CD14-positive monocyte (primary cell): ENCODE measurements at regions not wholly inside any gene's neighbourhood (a gene's known extent, or its start where the extent isn't known, plus 50 kb on each side); places are given as distances from the start of the nearest gene placed in this dataset.

Experiments
- DNase-seq, 3 donors: peaks; one replicate each; pipeline ENCODE4 v3.0.0-alpha.2; 2011 to 2022
- H2AFZ ChIP-seq: 2 replicates; pipeline ENCODE4 v1.6.0; 2012; ENCODE audit warnings: mild to moderate bottlenecking, low read depth, low read length, inconsistent platforms; ENCODE audit not compliant: insufficient read depth, poor library complexity, severe bottlenecking
- H3K27ac ChIP-seq, 2 donors: 1 replicate in 1 of 2; 2 replicates in 1 of 2; pipeline ENCODE4 v1.5.1; 2012 to 2013; ENCODE audit warnings: low read length in 2 of 2, control low read depth in 1 of 2, inconsistent platforms in 1 of 2, low read depth in 1 of 2, mild to moderate bottlenecking in 1 of 2
- H3K27me3 ChIP-seq, 2 donors: one replicate each; pipeline versions ENCODE4 v1.6.0 to v1.6.1; 2011 to 2013; ENCODE audit warnings: low read length in 2 of 2; ENCODE audit not compliant: control insufficient read depth in 2 of 2, insufficient read depth in 2 of 2
- H3K36me3 ChIP-seq, 2 donors: replicated peaks in 1 of 2; 1 replicate in 1 of 2; 2 replicates in 1 of 2; pipeline versions ENCODE4 v1.5.1 to v1.6.1; 2012 to 2013; ENCODE audit warnings: low read length in 2 of 2, control low read depth in 1 of 2, inconsistent platforms in 1 of 2, mild to moderate bottlenecking in 1 of 2; ENCODE audit not compliant: insufficient read depth in 2 of 2, control insufficient read depth in 1 of 2
- H3K4me1 ChIP-seq, 2 donors: 1 replicate in 1 of 2; 2 replicates in 1 of 2; pipeline versions ENCODE4 v1.5.1 to v1.6.1; 2012 to 2013; ENCODE audit warnings: low read length in 2 of 2, control low read depth in 1 of 2, inconsistent platforms in 1 of 2, mild to moderate bottlenecking in 1 of 2, moderate library complexity in 1 of 2; ENCODE audit not compliant: insufficient read depth in 2 of 2, control insufficient read depth in 1 of 2
- H3K4me2 ChIP-seq: replicated peaks from 2 replicates; pipeline ENCODE3; 2012; ENCODE audit warnings: low read length, moderate library complexity, mild to moderate bottlenecking; ENCODE audit not compliant: poor library complexity, severe bottlenecking; ENCODE audit errors: extremely low read depth
- H3K4me3 ChIP-seq, 3 experiments: fragments of 200-600 bp in 1 of 3; sonication (generic) in 1 of 3; replicated peaks in 1 of 3; 1 replicate in 2 of 3; 2 replicates in 1 of 3; pipeline ENCODE4 v1.5.1; 2011 to 2013; ENCODE audit warnings: low read length in 3 of 3, mild to moderate bottlenecking in 3 of 3, control low read depth in 2 of 3, low read depth in 2 of 3, inconsistent platforms in 1 of 3, moderate library complexity in 1 of 3
- H3K79me2 ChIP-seq: 2 replicates; pipeline ENCODE4 v1.6.0; 2012; ENCODE audit warnings: mild to moderate bottlenecking, control low read depth, inconsistent platforms, low read length, moderate library complexity; ENCODE audit not compliant: insufficient read depth
- H3K9ac ChIP-seq: 2 replicates; pipeline ENCODE4 v1.6.0; 2017; ENCODE audit warnings: low read length, mild to moderate bottlenecking; ENCODE audit not compliant: insufficient read depth, poor library complexity, severe bottlenecking
- H3K9me3 ChIP-seq, 2 donors: replicated peaks in 1 of 2; 1 replicate in 1 of 2; 2 replicates in 1 of 2; pipeline versions ENCODE4 v1.5.1 to v1.6.1; 2012 to 2013; ENCODE audit warnings: low read length in 2 of 2, control low read depth in 1 of 2; ENCODE audit not compliant: control insufficient read depth in 1 of 2, insufficient read depth in 1 of 2
- H4K20me1 ChIP-seq: 2 replicates; pipeline ENCODE4 v1.6.0; 2012; ENCODE audit warnings: mild to moderate bottlenecking, low read length, control low read depth, moderate library complexity; ENCODE audit not compliant: insufficient read depth
- H3K27ac Mint-ChIP-seq, 7 donors: one replicate each; pipeline ENCODE4 v1.8.0; 2020; ENCODE audit warnings: mild to moderate bottlenecking in 7 of 7, mixed read lengths in 7 of 7, moderate library complexity in 6 of 7, inconsistent platforms in 2 of 7
- H3K27me3 Mint-ChIP-seq, 3 donors: one replicate each; pipeline ENCODE4 v1.8.0; 2021 to 2022; ENCODE audit warnings: low read depth in 3 of 3, mild to moderate bottlenecking in 3 of 3, mixed read lengths in 3 of 3, moderate library complexity in 3 of 3, inconsistent platforms in 1 of 3
- H3K36me3 Mint-ChIP-seq, 2 donors: one replicate each; pipeline ENCODE4 v1.8.0; 2020; ENCODE audit warnings: mixed read lengths in 2 of 2, inconsistent platforms in 1 of 2, mild to moderate bottlenecking in 1 of 2
- H3K4me1 Mint-ChIP-seq: one replicate; pipeline ENCODE4 v1.8.0; 2020; ENCODE audit warnings: mild to moderate bottlenecking, mixed read lengths
- H3K4me3 Mint-ChIP-seq, 2 donors: one replicate each; pipeline ENCODE4 v1.8.0; 2020; ENCODE audit warnings: mild to moderate bottlenecking in 2 of 2, mixed read lengths in 2 of 2, moderate library complexity in 1 of 2
- H3K9me3 Mint-ChIP-seq, 7 donors: one replicate each; pipeline ENCODE4 v1.8.0; 2020 to 2022; ENCODE audit warnings: mixed read lengths in 7 of 7, mild to moderate bottlenecking in 6 of 7, moderate library complexity in 6 of 7, inconsistent platforms in 2 of 7
- WGBS: methylation state at CpG from one replicate; pipeline ENCODE4 v1.1.5; 2013; ENCODE audit warnings: missing lambda C conversion rate; ENCODE audit not compliant: insufficient coverage; 5-methylcytosine and 5-hydroxymethylcytosine counted together
- intact Hi-C, 2 donors: fragments of 100-400 bp; cut with micrococcal nuclease; formaldehyde crosslinking; loops; one replicate each; pipeline versions ENCODE4 v1.15.0 to v1.15.1; 2023
- TF ChIP-seq, protein P1 (sequence below): fragments of 200-600 bp; IDR thresholded peaks from one replicate; pipeline ENCODE4 v1.8.0; 2022; ENCODE audit warnings: antibody characterized with exemption, mild to moderate bottlenecking

DNA sequence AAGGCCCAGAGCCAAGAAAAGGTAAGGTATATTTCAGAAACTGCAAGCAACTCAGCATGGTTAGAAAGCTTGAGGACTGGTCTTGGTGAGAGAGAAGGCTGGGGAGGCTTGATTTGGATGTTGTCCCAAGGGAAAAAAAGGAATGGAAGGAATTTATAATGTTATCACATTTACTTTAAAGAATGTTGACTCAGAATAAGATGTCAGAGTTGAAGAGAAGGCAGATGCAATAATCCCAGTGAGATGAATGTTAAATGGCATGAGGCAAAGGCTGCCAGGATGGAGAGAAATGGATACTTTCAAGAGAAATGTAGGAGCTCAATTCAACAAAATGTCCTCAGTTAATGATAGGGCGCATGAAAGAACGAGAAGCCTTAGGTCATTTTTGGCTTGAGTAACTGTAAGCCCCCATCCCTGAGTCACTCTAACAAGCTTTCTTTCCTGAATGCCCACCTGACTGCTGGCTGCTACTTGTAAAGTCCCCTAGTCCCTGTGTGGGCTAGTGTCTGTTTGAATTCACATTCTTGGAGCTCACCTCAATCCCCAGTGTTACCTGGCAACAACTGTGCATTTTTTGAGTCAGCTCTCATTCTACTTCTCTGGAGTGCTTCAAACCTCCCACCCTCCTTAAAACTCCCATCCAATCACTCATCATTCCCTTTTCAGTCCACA lies 103.0 kb upstream of the TAPT1 start:
- Mint-ChIP-seq H3K36me3 (no peaks in the 10 kb centered on the region), H3K4me3 (no peak overlapping the region), H3K27ac (no peak overlapping the region), H3K27me3 (peaks cover 0 to 6% (median 2%) of the 10 kb centered on the region in 3 donors), H3K9me3 (peaks cover 0 to 3% (median 0%) of the 10 kb centered on the region in 7 donors), H3K4me1 (no peaks in the 10 kb centered on the region)
- Histone ChIP-seq H3K9ac (no peak overlapping the region), H3K27me3 (no peaks in the 10 kb centered on the region), H3K4me3 (no peak overlapping the region), H3K79me2 (no peaks in the 10 kb centered on the region), H3K36me3 (no peaks in the 10 kb centered on the region), H3K4me2 (no peak overlapping the region), H4K20me1 (no peaks in the 10 kb centered on the region), H3K4me1 (no peaks in the 10 kb centered on the region), H3K9me3 (no peaks in the 10 kb centered on the region), H3K27ac (no peak overlapping the region), H2AFZ (no peak overlapping the region)
- TF ChIP-seq, protein P1, sequence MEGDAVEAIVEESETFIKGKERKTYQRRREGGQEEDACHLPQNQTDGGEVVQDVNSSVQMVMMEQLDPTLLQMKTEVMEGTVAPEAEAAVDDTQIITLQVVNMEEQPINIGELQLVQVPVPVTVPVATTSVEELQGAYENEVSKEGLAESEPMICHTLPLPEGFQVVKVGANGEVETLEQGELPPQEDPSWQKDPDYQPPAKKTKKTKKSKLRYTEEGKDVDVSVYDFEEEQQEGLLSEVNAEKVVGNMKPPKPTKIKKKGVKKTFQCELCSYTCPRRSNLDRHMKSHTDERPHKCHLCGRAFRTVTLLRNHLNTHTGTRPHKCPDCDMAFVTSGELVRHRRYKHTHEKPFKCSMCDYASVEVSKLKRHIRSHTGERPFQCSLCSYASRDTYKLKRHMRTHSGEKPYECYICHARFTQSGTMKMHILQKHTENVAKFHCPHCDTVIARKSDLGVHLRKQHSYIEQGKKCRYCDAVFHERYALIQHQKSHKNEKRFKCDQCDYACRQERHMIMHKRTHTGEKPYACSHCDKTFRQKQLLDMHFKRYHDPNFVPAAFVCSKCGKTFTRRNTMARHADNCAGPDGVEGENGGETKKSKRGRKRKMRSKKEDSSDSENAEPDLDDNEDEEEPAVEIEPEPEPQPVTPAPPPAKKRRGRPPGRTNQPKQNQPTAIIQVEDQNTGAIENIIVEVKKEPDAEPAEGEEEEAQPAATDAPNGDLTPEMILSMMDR: no peak
- 100% methylated on average over 2 of the region's 2 CpGs for WGBS
- DNase-seq: no peak
- intact Hi-C loops: no loop called here

DNA sequence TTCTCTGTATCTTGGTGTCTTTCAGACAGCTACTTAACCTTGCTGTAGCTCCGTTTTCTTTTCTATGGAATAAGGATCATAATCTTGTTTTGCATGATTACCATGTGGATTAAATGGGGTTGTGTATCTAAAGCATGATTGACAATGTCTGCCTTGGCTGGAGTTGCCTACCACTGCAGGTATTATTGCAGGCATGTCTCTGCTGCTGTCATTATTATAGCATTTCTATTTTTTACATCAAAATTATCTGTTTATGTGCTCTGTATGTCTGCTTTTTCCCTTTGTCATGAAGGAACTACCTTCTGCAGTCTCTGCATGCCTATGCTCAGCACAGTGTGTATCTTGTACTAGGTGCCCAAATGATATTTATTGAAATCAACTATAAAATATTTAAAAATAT lies 95.9 kb upstream of the TAPT1 start:
- Histone ChIP-seq H3K36me3 (no peaks in the 10 kb centered on the region), H4K20me1 (no peaks in the 10 kb centered on the region), H3K27ac (no peak overlapping the region), H3K9me3 (peaks cover 0 to 4% of the 10 kb centered on the region in 2 donors), H2AFZ (no peak overlapping the region), H3K27me3 (no peaks in the 10 kb centered on the region), H3K9ac (no peak overlapping the region), H3K79me2 (no peaks in the 10 kb centered on the region), H3K4me1 (no peaks in the 10 kb centered on the region), H3K4me2 (no peak overlapping the region), H3K4me3 (no peak overlapping the region)
- Mint-ChIP-seq H3K27me3 (peaks cover 0 to 4% (median 0%) of the 10 kb centered on the region in 3 donors), H3K4me3 (no peak overlapping the region), H3K36me3 (no peaks in the 10 kb centered on the region), H3K27ac (no peak overlapping the region), H3K4me1 (no peaks in the 10 kb centered on the region), H3K9me3 (peaks cover 0 to 9% (median 3%) of the 10 kb centered on the region in 7 donors)
- WGBS: 67% methylated on average over 1 of the region's 1 CpG
- TF ChIP-seq, protein P1: no peak
- no peak for DNase-seq
- intact Hi-C loops: no loop called here
